ENCODE measurements at regions not wholly inside any gene's neighbourhood (a gene's known extent, or its start where the extent isn't known, plus 50 kb on each side); places are given as distances from the start of the nearest gene placed in this dataset.

GRCh38 chr18:51391731-51392130, 194.2 kb upstream of the MEX3C start:
- TF ChIP-seq, protein P1, sequence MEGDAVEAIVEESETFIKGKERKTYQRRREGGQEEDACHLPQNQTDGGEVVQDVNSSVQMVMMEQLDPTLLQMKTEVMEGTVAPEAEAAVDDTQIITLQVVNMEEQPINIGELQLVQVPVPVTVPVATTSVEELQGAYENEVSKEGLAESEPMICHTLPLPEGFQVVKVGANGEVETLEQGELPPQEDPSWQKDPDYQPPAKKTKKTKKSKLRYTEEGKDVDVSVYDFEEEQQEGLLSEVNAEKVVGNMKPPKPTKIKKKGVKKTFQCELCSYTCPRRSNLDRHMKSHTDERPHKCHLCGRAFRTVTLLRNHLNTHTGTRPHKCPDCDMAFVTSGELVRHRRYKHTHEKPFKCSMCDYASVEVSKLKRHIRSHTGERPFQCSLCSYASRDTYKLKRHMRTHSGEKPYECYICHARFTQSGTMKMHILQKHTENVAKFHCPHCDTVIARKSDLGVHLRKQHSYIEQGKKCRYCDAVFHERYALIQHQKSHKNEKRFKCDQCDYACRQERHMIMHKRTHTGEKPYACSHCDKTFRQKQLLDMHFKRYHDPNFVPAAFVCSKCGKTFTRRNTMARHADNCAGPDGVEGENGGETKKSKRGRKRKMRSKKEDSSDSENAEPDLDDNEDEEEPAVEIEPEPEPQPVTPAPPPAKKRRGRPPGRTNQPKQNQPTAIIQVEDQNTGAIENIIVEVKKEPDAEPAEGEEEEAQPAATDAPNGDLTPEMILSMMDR (IDR thresholded peaks at IDR 0.05; ENCODE audit: low read length): no peak
- TF ChIP-seq EZH2 (optimal IDR thresholded peaks at IDR 0.05; ENCODE audit: low read depth, low read length): no peak
